OCI-LY3 (cell line): ENCODE measurements at regions not wholly inside any gene's neighbourhood (a gene's known extent, or its start where the extent isn't known, plus 50 kb on each side); places are given as distances from the start of the nearest gene placed in this dataset.

Source experiments
- CTCF ChIP-seq: fragments of 200-600, 300-600 bp; sonication (generic); IDR thresholded peaks from 2 replicates; pipeline ENCODE4 v1.5.1; 2014; ENCODE audit warnings: antibody characterized with exemption, low read length, low read depth
- EZH2phosphoT487 ChIP-seq: fragments of 200-600 bp; shearing (Covaris generic); IDR thresholded peaks from 2 replicates; pipeline ENCODE4 v1.6.1; 2018; ENCODE audit warnings: antibody characterized with exemption, mixed run types, low read depth

GRCh38 chr2:142531377-142531776 is 346.1 kb upstream of the KYNU start:
- TF ChIP-seq CTCF: no peak
- no peak for TF ChIP-seq EZH2phosphoT487
